HFF-Myc (cell line): ENCODE measurements at regions not wholly inside any gene's neighbourhood (a gene's known extent, or its start where the extent isn't known, plus 50 kb on each side); places are given as distances from the start of the nearest gene placed in this dataset.

Experiments used
- DNase-seq: peaks from one replicate; pipeline ENCODE4 v3.0.0-alpha.2; 2011; ENCODE audit warnings: low read depth; ENCODE audit errors: extremely low read depth
- H3K4me3 ChIP-seq: replicated peaks from 2 replicates; pipeline ENCODE4 v1.5.1; 2011; ENCODE audit warnings: low read depth, mild to moderate bottlenecking, control low read depth, low read length
- TF ChIP-seq, protein P1 (sequence below): IDR thresholded peaks from 2 replicates; pipeline ENCODE4 v1.5.1; 2012; ENCODE audit warnings: mild to moderate bottlenecking, low read depth, low read length, control low read depth; ENCODE audit errors: missing control alignments

DNA sequence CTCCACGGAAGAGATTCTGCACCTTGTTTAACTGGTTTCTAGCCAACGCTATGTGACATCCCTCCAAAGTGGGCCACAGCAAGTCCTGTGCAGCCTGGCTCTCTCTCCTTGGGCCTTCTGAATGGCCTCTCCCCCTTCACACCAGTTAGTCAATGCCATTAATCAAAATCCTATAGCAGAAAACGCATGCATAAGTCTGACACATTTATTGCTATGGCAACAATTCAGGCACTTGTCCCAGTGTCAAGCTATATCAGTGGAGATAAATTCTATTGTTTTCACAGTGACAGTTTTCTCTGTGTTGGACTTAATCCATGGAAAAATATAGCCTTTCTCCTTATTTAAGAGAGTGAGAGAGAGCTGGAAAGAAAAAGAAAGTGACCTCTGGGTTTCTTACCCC lies 87.2 kb upstream of the TOX3 start:
- H3K4me3 ChIP-seq, result no peak overlapping the region
- DNase-seq, result no peak
- TF ChIP-seq, protein P1, sequence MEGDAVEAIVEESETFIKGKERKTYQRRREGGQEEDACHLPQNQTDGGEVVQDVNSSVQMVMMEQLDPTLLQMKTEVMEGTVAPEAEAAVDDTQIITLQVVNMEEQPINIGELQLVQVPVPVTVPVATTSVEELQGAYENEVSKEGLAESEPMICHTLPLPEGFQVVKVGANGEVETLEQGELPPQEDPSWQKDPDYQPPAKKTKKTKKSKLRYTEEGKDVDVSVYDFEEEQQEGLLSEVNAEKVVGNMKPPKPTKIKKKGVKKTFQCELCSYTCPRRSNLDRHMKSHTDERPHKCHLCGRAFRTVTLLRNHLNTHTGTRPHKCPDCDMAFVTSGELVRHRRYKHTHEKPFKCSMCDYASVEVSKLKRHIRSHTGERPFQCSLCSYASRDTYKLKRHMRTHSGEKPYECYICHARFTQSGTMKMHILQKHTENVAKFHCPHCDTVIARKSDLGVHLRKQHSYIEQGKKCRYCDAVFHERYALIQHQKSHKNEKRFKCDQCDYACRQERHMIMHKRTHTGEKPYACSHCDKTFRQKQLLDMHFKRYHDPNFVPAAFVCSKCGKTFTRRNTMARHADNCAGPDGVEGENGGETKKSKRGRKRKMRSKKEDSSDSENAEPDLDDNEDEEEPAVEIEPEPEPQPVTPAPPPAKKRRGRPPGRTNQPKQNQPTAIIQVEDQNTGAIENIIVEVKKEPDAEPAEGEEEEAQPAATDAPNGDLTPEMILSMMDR, result no peak

DNA sequence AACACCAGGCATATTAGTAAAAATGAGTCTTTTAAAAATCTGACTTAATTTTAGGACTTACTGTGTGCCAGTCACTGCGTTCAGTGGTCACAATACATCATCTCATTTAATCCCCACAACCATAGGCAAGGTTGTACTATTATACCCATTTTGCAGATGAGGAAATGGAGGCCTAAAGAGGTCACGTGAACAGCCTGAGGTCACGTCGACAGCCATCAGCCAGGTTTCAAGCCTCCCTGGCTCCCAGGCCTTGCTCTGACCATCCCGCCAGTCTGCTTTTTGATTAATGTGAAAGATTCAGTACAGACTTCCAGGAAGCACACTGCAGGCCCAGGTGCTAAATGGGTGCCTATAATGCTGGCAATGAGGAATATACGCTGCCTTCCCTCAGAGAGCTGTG lies 86.3 kb upstream of the TOX3 start:
- H3K4me3 ChIP-seq, result no peak overlapping the region
- TF ChIP-seq, protein P1, result no peak
- DNase-seq, result no peak

DNA sequence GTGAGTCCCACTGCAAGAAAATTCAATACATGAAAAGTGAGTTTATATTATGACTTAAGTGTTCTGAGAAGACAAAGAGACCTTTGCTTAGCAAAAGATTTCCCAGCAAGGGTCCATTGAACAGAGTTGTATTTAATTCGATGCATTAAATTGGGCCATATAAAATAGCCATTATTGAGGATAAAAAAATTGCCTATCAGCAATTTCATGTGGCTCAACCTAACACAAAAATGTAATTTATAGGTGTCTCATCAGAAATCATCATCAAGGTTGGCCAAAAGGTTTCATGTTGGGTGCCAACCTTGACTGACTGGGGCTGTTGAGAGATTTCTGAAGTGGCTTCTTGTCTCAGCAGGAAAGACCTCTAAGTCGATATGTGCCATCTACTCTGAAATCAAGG lies 84.8 kb upstream of the TOX3 start:
- no peak overlapping the region for H3K4me3 ChIP-seq
- DNase-seq, result no peak
- TF ChIP-seq, protein P1, result no peak

DNA sequence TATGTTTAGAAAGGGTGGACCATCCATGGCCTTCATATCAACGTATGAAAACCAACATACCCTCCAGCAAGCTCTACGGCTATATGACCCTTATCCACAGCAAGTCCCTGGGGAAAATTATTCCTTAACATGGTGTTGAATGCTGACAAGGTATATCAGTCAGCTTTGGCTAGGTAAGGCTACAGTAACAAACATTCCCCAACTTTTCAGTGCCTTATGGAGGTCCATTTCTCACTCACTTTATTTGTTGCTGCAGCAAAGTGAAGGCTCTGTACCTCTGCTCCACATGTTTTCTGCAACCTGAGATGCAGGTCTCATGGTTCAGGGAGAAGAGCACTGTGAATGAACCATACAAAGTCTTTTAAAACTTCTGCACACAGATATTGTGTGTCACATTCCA lies 83.8 kb upstream of the TOX3 start:
- TF ChIP-seq, protein P1, result no peak
- no peak overlapping the region for H3K4me3 ChIP-seq
- no peak for DNase-seq

DNA sequence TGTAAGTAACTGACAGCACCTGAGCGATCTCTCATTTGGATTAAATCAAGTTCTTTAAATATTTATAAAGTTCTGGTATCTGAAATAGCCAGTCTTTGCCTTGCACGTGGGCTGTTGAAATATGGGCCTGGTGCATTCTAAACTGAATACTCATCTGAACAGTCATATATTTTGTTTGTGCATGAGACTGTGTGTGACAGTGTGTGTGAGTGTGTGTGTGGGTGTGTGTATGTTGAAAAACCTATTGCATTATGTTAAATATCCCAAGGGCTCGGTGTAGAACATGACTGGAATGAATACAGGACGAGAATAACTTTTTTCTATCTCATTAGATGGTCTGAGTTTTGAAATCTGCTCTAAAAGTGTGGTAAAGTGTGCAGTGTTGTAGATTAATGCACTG lies 82.4 kb upstream of the TOX3 start:
- no peak overlapping the region for H3K4me3 ChIP-seq
- TF ChIP-seq, protein P1, result no peak
- DNase-seq, result no peak

DNA sequence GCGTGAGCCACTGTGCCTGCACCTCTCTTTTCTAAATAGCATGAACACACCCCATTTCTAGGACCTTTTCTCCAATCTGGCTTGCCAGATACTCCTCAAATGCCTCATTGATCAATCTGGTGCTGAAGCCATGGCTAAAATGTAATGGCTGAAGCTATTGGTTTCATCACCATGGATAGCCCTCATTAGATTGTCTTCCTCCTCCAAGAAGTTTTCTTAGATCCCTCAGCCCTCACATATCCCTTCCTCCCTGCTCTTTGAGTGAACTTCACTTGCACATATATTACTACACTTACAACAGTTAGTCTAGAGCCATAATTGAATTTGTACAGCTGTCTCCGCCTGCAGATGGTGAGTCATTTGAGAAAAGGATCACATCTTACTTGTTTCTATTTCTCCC lies 77.9 kb upstream of the TOX3 start:
- DNase-seq, result no peak
- H3K4me3 ChIP-seq, result no peak overlapping the region
- TF ChIP-seq, protein P1, result no peak

DNA sequence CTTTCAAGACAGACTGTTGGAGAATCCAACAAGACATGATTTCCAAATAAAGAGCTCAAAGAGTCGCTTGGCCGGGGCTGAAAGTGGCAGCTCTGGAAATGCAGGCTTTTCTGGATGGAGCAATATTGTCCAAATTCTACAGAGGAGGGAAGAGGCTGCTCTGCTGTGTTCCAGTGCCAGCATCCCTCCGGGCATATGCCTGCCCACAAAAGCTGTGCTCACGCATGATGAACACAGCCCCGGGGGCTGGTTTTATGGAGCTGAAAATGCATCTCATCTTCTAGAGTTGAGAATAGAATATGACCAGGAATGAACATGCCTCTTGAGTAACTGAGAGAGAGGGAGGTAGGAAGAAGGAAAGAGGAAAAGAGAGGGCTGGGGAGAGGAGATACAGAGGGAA lies 74.7 kb upstream of the TOX3 start:
- TF ChIP-seq, protein P1, result no peak
- H3K4me3 ChIP-seq, result no peak overlapping the region
- DNase-seq, result no peak
